ENCODE measurements at regions not wholly inside any gene's neighbourhood (a gene's known extent, or its start where the extent isn't known, plus 50 kb on each side); places are given as distances from the start of the nearest gene placed in this dataset.

DNA sequence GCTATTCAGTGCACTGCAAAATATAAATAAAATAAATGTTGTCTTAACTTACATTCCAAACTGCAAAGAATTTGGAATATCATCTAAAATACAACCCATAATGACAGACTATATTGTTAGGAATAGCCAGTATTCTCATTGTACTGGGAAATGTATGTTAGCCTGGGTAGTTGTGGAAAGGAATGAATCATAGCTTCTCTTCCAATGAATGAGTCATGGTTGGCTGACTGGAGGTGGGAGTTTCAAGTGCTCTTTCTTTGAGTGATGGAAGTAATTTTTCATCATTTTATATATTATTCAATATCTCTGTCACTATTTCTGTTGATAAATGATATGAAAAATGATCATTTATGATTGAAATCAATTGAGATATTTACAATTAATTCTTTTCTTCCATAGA, 158.6 kb upstream of the ARRDC3 start:
- H3K27me3 ChIP-seq (replicated peaks; ENCODE audit: control insufficient read depth, insufficient read depth, low read length): no peaks in the 10 kb centered on the region
- H3K9ac ChIP-seq (ENCODE audit: low read length): no peak overlapping the region
- no peaks in the 10 kb centered on the region for H3K4me1 ChIP-seq (ENCODE audit: control insufficient read depth, insufficient read depth, low read length)
- peak; percentile 34 for DNase-seq (ENCODE audit: low read depth)
- no peak overlapping the region for H3K4me3 ChIP-seq (ENCODE audit: low read length)
- no peaks in the 10 kb centered on the region for H3K36me3 ChIP-seq (ENCODE audit: control insufficient read depth, insufficient read depth, low read length, severe bottlenecking)
- peaks cover 5% of the 10 kb centered on the region for H3K9me3 ChIP-seq (ENCODE audit: control insufficient read depth, low read length)

DNA sequence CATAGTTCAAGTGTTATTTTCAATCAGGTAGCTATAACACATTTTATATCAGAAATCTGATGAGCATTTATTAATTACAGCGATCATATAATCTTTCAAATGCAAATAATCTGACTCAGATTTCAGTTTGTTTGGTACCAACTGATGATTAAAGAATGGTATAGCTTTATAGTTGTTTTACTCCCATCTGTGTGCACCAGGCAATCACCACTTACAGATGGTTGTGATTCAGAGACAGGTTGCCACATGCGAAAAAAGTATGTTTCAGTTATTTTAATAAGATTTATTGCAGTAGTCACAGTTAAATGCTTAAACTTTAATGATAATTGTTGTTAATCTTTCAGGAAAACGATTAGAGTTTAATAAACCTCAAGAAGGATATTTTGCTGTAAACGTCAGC, 155.1 kb upstream of the ARRDC3 start:
- Histone ChIP-seq H3K9me3 (ENCODE audit: control insufficient read depth, low read length) (no peaks in the 10 kb centered on the region), H3K9ac (ENCODE audit: low read length) (no peak overlapping the region), H3K4me3 (ENCODE audit: low read length) (no peak overlapping the region), H3K27me3 (replicated peaks; ENCODE audit: control insufficient read depth, insufficient read depth, low read length) (no peaks in the 10 kb centered on the region), H3K4me1 (ENCODE audit: control insufficient read depth, insufficient read depth, low read length) (no peaks in the 10 kb centered on the region), H3K36me3 (ENCODE audit: control insufficient read depth, insufficient read depth, low read length, severe bottlenecking) (no peaks in the 10 kb centered on the region)
- DNase-seq (ENCODE audit: low read depth): no peak

GRCh38 chr5:91535499-91535898, 152.4 kb upstream of the ARRDC3 start:
- Histone ChIP-seq H3K27me3 (replicated peaks; ENCODE audit: control insufficient read depth, insufficient read depth, low read length) (no peaks in the 10 kb centered on the region), H3K9me3 (ENCODE audit: control insufficient read depth, low read length) (no peaks in the 10 kb centered on the region), H3K36me3 (ENCODE audit: control insufficient read depth, insufficient read depth, low read length, severe bottlenecking) (no peaks in the 10 kb centered on the region), H3K4me1 (ENCODE audit: control insufficient read depth, insufficient read depth, low read length) (peaks cover 2% of the 10 kb centered on the region), H3K9ac (ENCODE audit: low read length) (no peak overlapping the region), H3K4me3 (ENCODE audit: low read length) (no peak overlapping the region)
- peak; percentile 77 for DNase-seq (ENCODE audit: low read depth)

- peaks cover 2% of the 10 kb centered on the region for H3K4me1 ChIP-seq (ENCODE audit: control insufficient read depth, insufficient read depth, low read length)
- DNase-seq (ENCODE audit: low read depth): no peak
Observed at GRCh38 chr5:91534332-91534731, 151.2 kb upstream of the ARRDC3 start.

GRCh38 chr5:91532779-91533178, 149.7 kb upstream of the ARRDC3 start:
- no peaks in the 10 kb centered on the region for H3K27me3 ChIP-seq (replicated peaks; ENCODE audit: control insufficient read depth, insufficient read depth, low read length)
- peaks cover 10% of the 10 kb centered on the region for H3K4me1 ChIP-seq (ENCODE audit: control insufficient read depth, insufficient read depth, low read length)
- H3K9me3 ChIP-seq (ENCODE audit: control insufficient read depth, low read length): no peaks in the 10 kb centered on the region
- no peaks in the 10 kb centered on the region for H3K36me3 ChIP-seq (ENCODE audit: control insufficient read depth, insufficient read depth, low read length, severe bottlenecking)
- no peak overlapping the region for H3K4me3 ChIP-seq (ENCODE audit: low read length)
- no peak overlapping the region for H3K9ac ChIP-seq (ENCODE audit: low read length)
- DNase-seq (ENCODE audit: low read depth): no peak

More at GRCh38 chr5:91534332-91534731, 151.2 kb upstream of the ARRDC3 start:
- Histone ChIP-seq H3K36me3 (ENCODE audit: control insufficient read depth, insufficient read depth, low read length, severe bottlenecking) (no peaks in the 10 kb centered on the region), H3K4me3 (ENCODE audit: low read length) (no peak overlapping the region), H3K9me3 (ENCODE audit: control insufficient read depth, low read length) (no peaks in the 10 kb centered on the region), H3K9ac (ENCODE audit: low read length) (no peak overlapping the region), H3K27me3 (replicated peaks; ENCODE audit: control insufficient read depth, insufficient read depth, low read length) (no peaks in the 10 kb centered on the region)

- peak; percentile 75 for DNase-seq (ENCODE audit: low read depth)
- peaks cover 10% of the 10 kb centered on the region for H3K4me1 ChIP-seq (ENCODE audit: control insufficient read depth, insufficient read depth, low read length)
- H3K4me3 ChIP-seq (ENCODE audit: low read length): no peak overlapping the region
- H3K36me3 ChIP-seq (ENCODE audit: control insufficient read depth, insufficient read depth, low read length, severe bottlenecking): no peaks in the 10 kb centered on the region
- H3K27me3 ChIP-seq (replicated peaks; ENCODE audit: control insufficient read depth, insufficient read depth, low read length): no peaks in the 10 kb centered on the region
- no peak overlapping the region for H3K9ac ChIP-seq (ENCODE audit: low read length)
- H3K9me3 ChIP-seq (ENCODE audit: control insufficient read depth, low read length): no peaks in the 10 kb centered on the region
Observed at GRCh38 chr5:91532281-91532680, 149.2 kb upstream of the ARRDC3 start.

GRCh38 chr5:91528831-91529230, 145.7 kb upstream of the ARRDC3 start:
- no peaks in the 10 kb centered on the region for H3K27me3 ChIP-seq (replicated peaks; ENCODE audit: control insufficient read depth, insufficient read depth, low read length)
- H3K4me1 ChIP-seq (ENCODE audit: control insufficient read depth, insufficient read depth, low read length): peaks cover 10% of the 10 kb centered on the region
- no peak overlapping the region for H3K9ac ChIP-seq (ENCODE audit: low read length)
- no peak overlapping the region for H3K4me3 ChIP-seq (ENCODE audit: low read length)
- no peaks in the 10 kb centered on the region for H3K36me3 ChIP-seq (ENCODE audit: control insufficient read depth, insufficient read depth, low read length, severe bottlenecking)
- DNase-seq (ENCODE audit: low read depth): no peak
- no peaks in the 10 kb centered on the region for H3K9me3 ChIP-seq (ENCODE audit: control insufficient read depth, low read length)

DNA sequence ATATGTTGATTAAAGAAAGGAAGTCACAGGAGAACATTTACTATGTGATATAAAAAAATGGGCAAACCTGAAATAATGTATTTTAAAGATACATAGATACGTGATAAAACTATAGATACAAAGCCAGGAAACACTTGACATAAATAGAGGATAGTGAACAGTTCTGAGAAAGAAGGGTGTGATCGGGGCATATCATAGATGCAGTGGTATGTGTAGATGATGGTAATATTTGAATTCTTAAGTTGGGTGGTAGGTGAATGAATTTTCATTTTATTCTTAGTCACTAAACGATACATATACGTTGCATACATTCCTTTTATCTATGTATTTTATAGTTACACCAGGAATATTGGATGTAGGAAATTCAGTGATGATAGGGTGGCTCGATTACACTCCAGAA, 138.7 kb upstream of the ARRDC3 start:
- no peaks in the 10 kb centered on the region for H3K4me1 ChIP-seq (ENCODE audit: control insufficient read depth, insufficient read depth, low read length)
- no peaks in the 10 kb centered on the region for H3K27me3 ChIP-seq (replicated peaks; ENCODE audit: control insufficient read depth, insufficient read depth, low read length)
- H3K36me3 ChIP-seq (ENCODE audit: control insufficient read depth, insufficient read depth, low read length, severe bottlenecking): no peaks in the 10 kb centered on the region
- H3K9me3 ChIP-seq (ENCODE audit: control insufficient read depth, low read length): no peaks in the 10 kb centered on the region
- DNase-seq (ENCODE audit: low read depth): no peak
- H3K9ac ChIP-seq (ENCODE audit: low read length): no peak overlapping the region
- no peak overlapping the region for H3K4me3 ChIP-seq (ENCODE audit: low read length)

DNA sequence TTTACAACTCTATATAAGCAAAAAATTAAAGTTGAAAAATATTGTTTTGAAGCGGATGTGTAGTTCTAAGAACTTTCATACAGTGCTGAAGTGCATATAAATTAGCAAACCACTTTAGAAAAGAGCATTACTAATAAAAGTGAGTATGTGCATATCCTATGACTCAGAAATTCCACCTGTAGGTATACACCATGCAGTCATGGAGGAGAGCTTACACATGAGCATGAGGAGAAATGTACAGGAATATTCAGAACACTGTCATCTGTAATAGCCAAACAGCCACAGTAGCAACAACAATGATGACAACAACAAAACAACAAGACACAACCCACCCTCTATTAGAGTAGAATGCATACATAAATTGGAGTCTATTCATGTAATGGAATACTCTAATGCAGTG, 138.2 kb upstream of the ARRDC3 start:
- H3K27me3 ChIP-seq (replicated peaks; ENCODE audit: control insufficient read depth, insufficient read depth, low read length): no peaks in the 10 kb centered on the region
- no peaks in the 10 kb centered on the region for H3K36me3 ChIP-seq (ENCODE audit: control insufficient read depth, insufficient read depth, low read length, severe bottlenecking)
- H3K9me3 ChIP-seq (ENCODE audit: control insufficient read depth, low read length): no peaks in the 10 kb centered on the region
- H3K4me3 ChIP-seq (ENCODE audit: low read length): no peak overlapping the region
- no peak for DNase-seq (ENCODE audit: low read depth)
- no peaks in the 10 kb centered on the region for H3K4me1 ChIP-seq (ENCODE audit: control insufficient read depth, insufficient read depth, low read length)
- no peak overlapping the region for H3K9ac ChIP-seq (ENCODE audit: low read length)

DNA sequence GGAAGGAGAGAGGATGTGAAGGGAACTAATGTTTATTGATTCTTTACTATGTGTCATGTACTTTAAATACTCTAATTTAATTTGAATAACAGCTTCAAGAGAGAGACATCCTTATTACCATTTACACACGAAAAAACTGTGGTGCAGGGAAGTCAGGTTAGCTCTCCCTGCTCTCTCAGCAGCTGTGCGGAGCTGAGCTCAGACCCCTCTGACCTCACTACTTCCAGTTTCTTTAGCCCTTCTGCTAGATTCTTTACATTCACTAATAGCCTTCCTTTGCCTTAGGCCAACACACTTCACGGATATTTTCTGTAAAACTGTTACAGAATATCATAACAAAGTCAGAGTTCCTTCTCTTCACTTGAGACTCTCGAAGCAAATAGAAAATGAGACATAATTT, 131.3 kb upstream of the ARRDC3 start:
- Histone ChIP-seq H3K9me3 (ENCODE audit: control insufficient read depth, low read length) (no peaks in the 10 kb centered on the region), H3K4me1 (ENCODE audit: control insufficient read depth, insufficient read depth, low read length) (no peaks in the 10 kb centered on the region), H3K4me3 (ENCODE audit: low read length) (no peak overlapping the region), H3K36me3 (ENCODE audit: control insufficient read depth, insufficient read depth, low read length, severe bottlenecking) (no peaks in the 10 kb centered on the region), H3K27me3 (replicated peaks; ENCODE audit: control insufficient read depth, insufficient read depth, low read length) (no peaks in the 10 kb centered on the region), H3K9ac (ENCODE audit: low read length) (no peak overlapping the region)
- DNase-seq (ENCODE audit: low read depth): peak; percentile 25

GRCh38 chr5:91503321-91503720, 120.2 kb upstream of the ARRDC3 start:
- no peaks in the 10 kb centered on the region for H3K9me3 ChIP-seq (ENCODE audit: control insufficient read depth, low read length)
- no peak overlapping the region for H3K4me3 ChIP-seq (ENCODE audit: low read length)
- no peaks in the 10 kb centered on the region for H3K36me3 ChIP-seq (ENCODE audit: control insufficient read depth, insufficient read depth, low read length, severe bottlenecking)
- peaks cover 3% of the 10 kb centered on the region for H3K27me3 ChIP-seq (replicated peaks; ENCODE audit: control insufficient read depth, insufficient read depth, low read length)
- no peak for DNase-seq (ENCODE audit: low read depth)
- peaks cover 5% of the 10 kb centered on the region for H3K4me1 ChIP-seq (ENCODE audit: control insufficient read depth, insufficient read depth, low read length)
- H3K9ac ChIP-seq (ENCODE audit: low read length): no peak overlapping the region

- H3K4me3 ChIP-seq (ENCODE audit: low read length): no peak overlapping the region
- no peaks in the 10 kb centered on the region for H3K9me3 ChIP-seq (ENCODE audit: control insufficient read depth, low read length)
- H3K36me3 ChIP-seq (ENCODE audit: control insufficient read depth, insufficient read depth, low read length, severe bottlenecking): no peaks in the 10 kb centered on the region
- peaks cover 7% of the 10 kb centered on the region for H3K27me3 ChIP-seq (replicated peaks; ENCODE audit: control insufficient read depth, insufficient read depth, low read length)
- H3K9ac ChIP-seq (ENCODE audit: low read length): no peak overlapping the region
- DNase-seq (ENCODE audit: low read depth): no peak
- H3K4me1 ChIP-seq (ENCODE audit: control insufficient read depth, insufficient read depth, low read length): peaks cover 5% of the 10 kb centered on the region
Observed at GRCh38 chr5:91500758-91501157, 117.6 kb upstream of the ARRDC3 start.

Measured in adipocyte (in vitro differentiated cells).